HEK293 (cell line): ENCODE measurements at regions not wholly inside any gene's neighbourhood (a gene's known extent, or its start where the extent isn't known, plus 50 kb on each side); places are given as distances from the start of the nearest gene placed in this dataset.

ENCODE experiments used
- CTCF ChIA-PET: fragments of 350-600 bp; formaldehyde crosslinking; extraction: SDS; loops from one replicate; lab custom pipeline; 2021; ENCODE audit warnings: antibody characterized with exemption; lab: Yijun Ruan, JAX
- POLR2A ChIA-PET: fragments of 300-600 bp; formaldehyde crosslinking; extraction: SDS; loops from one replicate; lab custom pipeline; 2020; ENCODE audit warnings: antibody characterized with exemption, inconsistent platforms; lab: Yijun Ruan, JAX
- H3K27ac ChIP-seq: fragments of 200-500 bp; sonication (Bioruptor generic); 2 replicates; pipeline ENCODE4 v1.5.1; 2014; ENCODE audit warnings: low read depth, low read length, control low read depth, inconsistent platforms; ENCODE audit errors: extremely low read depth
- H3K36me3 ChIP-seq, 2 experiments: fragments of 200-500 bp in 1 of 2; sonication (Bioruptor generic) in 1 of 2; 1 replicate in 1 of 2; 2 replicates in 1 of 2; pipeline ENCODE4 v1.5.1; 2014 to 2017; ENCODE audit warnings: inconsistent platforms in 2 of 2, low read length in 2 of 2; ENCODE audit not compliant: control insufficient read depth in 2 of 2, insufficient read depth in 1 of 2
- H3K4me1 ChIP-seq: fragments of 200-500 bp; sonication (Bioruptor generic); 2 replicates; pipeline ENCODE4 v1.5.1; 2014; ENCODE audit warnings: mild to moderate bottlenecking, low read length, inconsistent platforms; ENCODE audit not compliant: control insufficient read depth, insufficient read depth
- H3K4me3 ChIP-seq: 2 replicates; pipeline ENCODE4 v1.5.1; 2011; ENCODE audit warnings: low read depth, mild to moderate bottlenecking, control low read depth, low read length, moderate library complexity
- H3K9me3 ChIP-seq: fragments of 200-500 bp; sonication (Bioruptor generic); 2 replicates; pipeline ENCODE4 v1.5.1; 2014; ENCODE audit warnings: low read depth, low read length, inconsistent platforms; ENCODE audit not compliant: control insufficient read depth, insufficient read depth
- FEZF1 ChIP-seq: fragments of 450-650 bp; formaldehyde crosslinking; IDR thresholded peaks from 2 replicates; pipeline ENCODE4 v1.5.1; 2016; ENCODE audit warnings: missing biosample characterization, missing genetic modification characterization
- PRDM1 ChIP-seq: fragments of 450-650 bp; formaldehyde crosslinking; IDR thresholded peaks from 2 replicates; pipeline ENCODE4; 2016; ENCODE audit warnings: missing biosample characterization, missing genetic modification characterization
- SP3 ChIP-seq: fragments of 450-650 bp; formaldehyde crosslinking; IDR thresholded peaks from 2 replicates; pipeline ENCODE4 v1.5.1; 2016; ENCODE audit warnings: missing biosample characterization, missing genetic modification characterization
- ZBTB7A ChIP-seq: fragments of 450-650 bp; formaldehyde crosslinking; IDR thresholded peaks from 2 replicates; pipeline ENCODE4 v1.5.1; 2016; ENCODE audit warnings: low read depth, missing biosample characterization, missing genetic modification characterization
- ZFP3 ChIP-seq: fragments of 450-650 bp; formaldehyde crosslinking; IDR thresholded peaks from 2 replicates; pipeline ENCODE4 v1.5.1; 2016; ENCODE audit warnings: low read depth, missing biosample characterization, missing genetic modification characterization
- ZNF146 ChIP-seq: fragments of 450-650 bp; formaldehyde crosslinking; IDR thresholded peaks from 2 replicates; pipeline ENCODE4 v1.5.1; 2016; ENCODE audit warnings: missing biosample characterization, missing genetic modification characterization
- ZNF157 ChIP-seq: fragments of 450-650 bp; formaldehyde crosslinking; IDR thresholded peaks from 2 replicates; pipeline ENCODE4 v1.5.1; 2016; ENCODE audit warnings: missing biosample characterization, missing genetic modification characterization
- ZNF311 ChIP-seq: fragments of 450-650 bp; formaldehyde crosslinking; IDR thresholded peaks from 2 replicates; pipeline ENCODE4 v1.5.1; 2017; ENCODE audit warnings: missing biosample characterization, missing genetic modification characterization, borderline replicate concordance
- ZNF529 ChIP-seq: fragments of 450-650 bp; formaldehyde crosslinking; IDR thresholded peaks from 2 replicates; pipeline ENCODE4 v1.5.1; 2017; ENCODE audit warnings: missing genetic modification characterization, missing biosample characterization; ENCODE audit not compliant: insufficient replicate concordance
- ZNF530 ChIP-seq: fragments of 450-650 bp; formaldehyde crosslinking; IDR thresholded peaks from 2 replicates; pipeline ENCODE4 v1.5.1; 2016; ENCODE audit warnings: low read depth, missing biosample characterization, missing genetic modification characterization
- ZNF555 ChIP-seq: fragments of 450-650 bp; formaldehyde crosslinking; conservative IDR thresholded peaks from 2 replicates; pipeline ENCODE4 v1.5.1; 2017; ENCODE audit warnings: missing biosample characterization, mild to moderate bottlenecking, missing genetic modification characterization, inconsistent platforms
- ZNF623 ChIP-seq: fragments of 450-650 bp; formaldehyde crosslinking; IDR thresholded peaks from 2 replicates; pipeline ENCODE4 v1.5.1; 2016; ENCODE audit warnings: missing biosample characterization, missing genetic modification characterization
- ZNF658 ChIP-seq: fragments of 450-650 bp; formaldehyde crosslinking; IDR thresholded peaks from 2 replicates; pipeline ENCODE4; 2016; ENCODE audit warnings: missing biosample characterization, missing genetic modification characterization
- ZNF664 ChIP-seq: fragments of 450-650 bp; formaldehyde crosslinking; IDR thresholded peaks from 2 replicates; pipeline ENCODE4 v1.5.1; 2016; ENCODE audit warnings: missing biosample characterization, missing genetic modification characterization
- ZNF768 ChIP-seq: fragments of 450-650 bp; formaldehyde crosslinking; IDR thresholded peaks from 2 replicates; pipeline ENCODE4 v1.5.1; 2018; ENCODE audit warnings: missing biosample characterization, mild to moderate bottlenecking, missing genetic modification characterization
- TF ChIP-seq, protein P1 (sequence below): fragments of 450-650 bp; formaldehyde crosslinking; IDR thresholded peaks from 2 replicates; pipeline ENCODE4 v1.5.1; 2016; ENCODE audit warnings: missing biosample characterization, missing genetic modification characterization
- TF ChIP-seq, protein P2 (sequence below): fragments of 450-650 bp; formaldehyde crosslinking; IDR thresholded peaks from 2 replicates; pipeline ENCODE4 v1.5.1; 2016; ENCODE audit warnings: missing biosample characterization, missing genetic modification characterization
- TF ChIP-seq, protein P3 (sequence below): fragments of 450-650 bp; formaldehyde crosslinking; IDR thresholded peaks from 2 replicates; pipeline ENCODE4 v1.5.1; 2016; ENCODE audit warnings: missing biosample characterization, missing genetic modification characterization
- TF ChIP-seq, protein P4 (sequence below): fragments of 450-650 bp; formaldehyde crosslinking; IDR thresholded peaks from 2 replicates; pipeline ENCODE4 v1.5.1; 2017; ENCODE audit warnings: missing biosample characterization, missing genetic modification characterization

DNA sequence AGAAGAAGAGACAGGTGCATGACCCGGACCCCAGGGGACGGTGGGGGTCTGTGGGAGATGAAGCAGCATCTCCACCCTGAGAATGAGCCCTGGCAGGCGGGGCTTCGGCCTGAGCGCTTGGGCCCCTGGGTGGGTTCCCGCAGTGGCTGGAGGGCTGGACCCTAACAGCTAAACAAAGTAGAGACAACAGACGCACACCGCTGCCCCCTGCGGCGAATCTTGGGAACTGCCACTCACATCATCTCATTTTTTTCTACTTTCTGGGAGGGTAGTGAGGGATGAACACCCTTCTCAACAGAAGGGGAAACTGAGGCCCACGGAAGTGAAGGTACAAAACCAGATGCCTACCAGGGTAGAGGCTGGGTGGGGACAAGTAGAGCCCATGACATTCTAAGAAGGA, 104.7 kb downstream of the RFLNA start:
- ChIA-PET CTCF (interaction anchor here (0.5 to 1.0 kb wide), 8 partner anchors 10 to 90 kb away, joined by 3 to 5 read pairs (median 3); no protein-coding TSS in a partner anchor), POLR2A (interaction anchor here (0.7 kb wide), 1 partner anchor 11 kb away, joined by 4 read pairs; no protein-coding TSS in a partner anchor)
- Histone ChIP-seq H3K36me3 (peaks cover 0 to 53% of the 10 kb centered on the region in 2 experiments; a peak in 2 of 3 replicates), H3K27ac (no peak overlapping the region), H3K4me1 (peaks cover 3% of the 10 kb centered on the region; the same call in 1 of the 2 replicates), H3K9me3 (no peaks in the 10 kb centered on the region), H3K4me3 (no peak overlapping the region)
- TF ChIP-seq, protein P1, sequence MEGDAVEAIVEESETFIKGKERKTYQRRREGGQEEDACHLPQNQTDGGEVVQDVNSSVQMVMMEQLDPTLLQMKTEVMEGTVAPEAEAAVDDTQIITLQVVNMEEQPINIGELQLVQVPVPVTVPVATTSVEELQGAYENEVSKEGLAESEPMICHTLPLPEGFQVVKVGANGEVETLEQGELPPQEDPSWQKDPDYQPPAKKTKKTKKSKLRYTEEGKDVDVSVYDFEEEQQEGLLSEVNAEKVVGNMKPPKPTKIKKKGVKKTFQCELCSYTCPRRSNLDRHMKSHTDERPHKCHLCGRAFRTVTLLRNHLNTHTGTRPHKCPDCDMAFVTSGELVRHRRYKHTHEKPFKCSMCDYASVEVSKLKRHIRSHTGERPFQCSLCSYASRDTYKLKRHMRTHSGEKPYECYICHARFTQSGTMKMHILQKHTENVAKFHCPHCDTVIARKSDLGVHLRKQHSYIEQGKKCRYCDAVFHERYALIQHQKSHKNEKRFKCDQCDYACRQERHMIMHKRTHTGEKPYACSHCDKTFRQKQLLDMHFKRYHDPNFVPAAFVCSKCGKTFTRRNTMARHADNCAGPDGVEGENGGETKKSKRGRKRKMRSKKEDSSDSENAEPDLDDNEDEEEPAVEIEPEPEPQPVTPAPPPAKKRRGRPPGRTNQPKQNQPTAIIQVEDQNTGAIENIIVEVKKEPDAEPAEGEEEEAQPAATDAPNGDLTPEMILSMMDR: peak; percentile 67
- TF ChIP-seq ZNF664 (tag by site-specific recombination) (peak; percentile 79), ZNF530 (tag by site-specific recombination) (no peak), ZNF658 (tag by site-specific recombination) (no peak), ZNF555 (tag by site-specific recombination) (no peak)

DNA sequence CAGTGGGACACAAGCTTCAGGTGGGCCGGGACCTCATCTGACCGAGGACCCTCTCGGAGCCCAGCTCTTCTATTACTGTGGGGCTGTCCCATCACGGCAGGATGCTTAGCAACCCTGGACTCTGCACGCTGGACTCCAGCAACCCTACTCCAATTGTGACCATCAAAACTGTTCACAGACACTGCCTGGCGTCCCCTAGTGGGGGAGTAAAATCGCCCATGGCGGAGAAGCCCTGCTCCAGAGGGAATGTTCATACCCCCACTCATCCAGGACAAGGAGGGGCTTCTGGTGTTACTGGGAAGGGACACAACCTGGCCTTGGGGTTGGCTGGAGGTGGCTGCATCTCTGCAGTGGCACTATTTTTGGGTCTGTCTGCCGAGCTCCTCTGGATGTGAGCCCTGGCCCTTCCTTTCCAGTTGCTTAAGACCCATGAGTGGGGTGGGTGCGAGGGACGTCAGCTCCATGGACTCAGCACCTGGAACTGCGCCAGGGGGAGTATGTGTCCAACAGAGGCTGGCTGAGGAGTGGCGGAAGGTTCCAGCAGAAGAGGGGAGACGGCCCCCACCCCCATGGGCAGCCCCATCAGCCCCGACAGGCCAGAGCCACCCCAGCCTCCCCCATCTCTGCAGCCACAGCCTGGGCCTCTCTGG, 103.8 kb downstream of the RFLNA start:
- H3K4me3 ChIP-seq: no peak overlapping the region
- ChIA-PET POLR2A (interaction anchor here (1.4 kb wide), 1 partner anchor 10 kb away, joined by 3 read pairs; no protein-coding TSS in a partner anchor), CTCF (interaction anchor here (0.8 to 1.4 kb wide), 6 partner anchors 9 to 52 kb away, joined by 3 to 5 read pairs (median 3); no protein-coding TSS in a partner anchor)
- TF ChIP-seq ZBTB7A (tag by site-specific recombination) (no peak), ZNF529 (tag by site-specific recombination) (no peak), PRDM1 (tag by site-specific recombination) (no peak), ZNF311 (tag by site-specific recombination) (no peak), ZFP3 (tag by site-specific recombination) (no peak), FEZF1 (tag by site-specific recombination) (no peak)
- TF ChIP-seq, protein P2, sequence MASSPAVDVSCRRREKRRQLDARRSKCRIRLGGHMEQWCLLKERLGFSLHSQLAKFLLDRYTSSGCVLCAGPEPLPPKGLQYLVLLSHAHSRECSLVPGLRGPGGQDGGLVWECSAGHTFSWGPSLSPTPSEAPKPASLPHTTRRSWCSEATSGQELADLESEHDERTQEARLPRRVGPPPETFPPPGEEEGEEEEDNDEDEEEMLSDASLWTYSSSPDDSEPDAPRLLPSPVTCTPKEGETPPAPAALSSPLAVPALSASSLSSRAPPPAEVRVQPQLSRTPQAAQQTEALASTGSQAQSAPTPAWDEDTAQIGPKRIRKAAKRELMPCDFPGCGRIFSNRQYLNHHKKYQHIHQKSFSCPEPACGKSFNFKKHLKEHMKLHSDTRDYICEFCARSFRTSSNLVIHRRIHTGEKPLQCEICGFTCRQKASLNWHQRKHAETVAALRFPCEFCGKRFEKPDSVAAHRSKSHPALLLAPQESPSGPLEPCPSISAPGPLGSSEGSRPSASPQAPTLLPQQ (tag by site-specific recombination): no peak
- peaks cover 3% of the 10 kb centered on the region; the same call in 1 of the 2 replicates for H3K4me1 ChIP-seq
- H3K27ac ChIP-seq: no peak overlapping the region
- peaks cover 0 to 62% of the 10 kb centered on the region in 2 experiments; a peak in 2 of 3 replicates for H3K36me3 ChIP-seq
- H3K9me3 ChIP-seq: no peaks in the 10 kb centered on the region

DNA sequence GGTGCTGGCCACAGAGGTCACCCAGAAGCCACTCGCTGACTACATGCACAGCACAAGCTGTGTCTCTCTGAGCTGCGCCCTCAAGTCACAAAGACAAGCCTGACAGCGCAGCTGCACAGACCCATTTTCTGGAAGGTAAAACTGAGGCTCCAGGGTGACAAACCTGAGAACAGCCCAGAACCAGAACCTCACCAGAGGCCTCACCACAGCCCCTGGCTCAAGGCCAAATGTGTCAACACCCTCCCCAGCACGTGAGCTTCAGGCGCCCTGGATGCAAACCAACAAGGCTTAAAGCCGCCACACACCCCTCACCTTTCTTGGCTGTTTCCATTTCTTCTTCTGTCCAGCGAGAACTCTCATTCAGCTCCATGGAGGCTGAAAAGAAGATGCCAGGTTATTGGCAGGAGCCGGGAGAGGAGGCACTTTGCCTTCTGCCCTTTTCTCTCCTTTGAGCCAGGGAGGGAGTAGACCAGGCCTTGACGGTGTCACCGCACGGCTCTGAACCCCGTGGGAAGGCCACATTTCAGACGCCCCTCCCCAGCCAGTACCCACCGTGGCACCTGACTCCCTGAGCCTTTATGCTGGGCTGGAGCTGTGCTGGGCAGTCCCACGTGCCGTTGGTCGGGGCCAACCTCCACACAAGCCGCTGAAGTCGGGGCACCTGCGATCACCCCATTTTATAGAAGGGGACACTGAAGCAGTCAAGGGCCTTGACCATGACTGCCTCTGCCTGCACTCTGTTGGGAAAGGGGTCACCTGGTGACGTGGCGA, 103.1 kb downstream of the RFLNA start:
- Histone ChIP-seq H3K36me3 (peaks cover 0 to 67% of the 10 kb centered on the region in 2 experiments; a peak in 2 of 3 replicates), H3K4me3 (no peak overlapping the region), H3K4me1 (peaks cover 8% of the 10 kb centered on the region), H3K27ac (no peak overlapping the region), H3K9me3 (no peaks in the 10 kb centered on the region)
- POLR2A ChIA-PET: interaction anchor here (1.4 kb wide), 1 partner anchor 9 kb away, joined by 3 read pairs; no protein-coding TSS in a partner anchor
- CTCF ChIA-PET: interaction anchor here (1.4 kb wide), 1 partner anchor 9 kb away, joined by 3 read pairs; no protein-coding TSS in a partner anchor
- TF ChIP-seq FEZF1 (tag by site-specific recombination) (no peak), ZNF623 (peak; percentile 31; the same call in 1 of the 2 replicates), ZNF768 (tag by site-specific recombination) (0 out of 2 replicates have a peak, but pooled peaks have one; percentile 31), ZNF664 (tag by site-specific recombination) (no peak), SP3 (tag by site-specific recombination) (no peak), ZNF146 (no peak), ZNF157 (no peak)
- TF ChIP-seq, protein P3, sequence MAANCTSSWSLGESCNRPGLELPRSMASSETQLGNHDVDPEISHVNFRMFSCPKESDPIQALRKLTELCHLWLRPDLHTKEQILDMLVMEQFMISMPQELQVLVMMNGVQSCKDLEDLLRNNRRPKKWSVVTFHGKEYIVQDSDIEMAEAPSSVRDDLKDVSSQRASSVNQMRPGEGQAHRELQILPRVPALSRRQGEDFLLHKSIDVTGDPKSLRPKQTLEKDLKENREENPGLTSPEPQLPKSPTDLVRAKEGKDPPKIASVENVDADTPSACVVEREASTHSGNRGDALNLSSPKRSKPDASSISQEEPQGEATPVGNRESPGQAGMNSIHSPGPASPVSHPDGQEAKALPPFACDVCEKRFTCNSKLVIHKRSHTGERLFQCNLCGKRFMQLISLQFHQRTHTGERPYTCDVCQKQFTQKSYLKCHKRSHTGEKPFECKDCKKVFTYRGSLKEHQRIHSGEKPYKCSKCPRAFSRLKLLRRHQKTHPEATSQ (tag by site-specific recombination): no peak
- TF ChIP-seq, protein P4, sequence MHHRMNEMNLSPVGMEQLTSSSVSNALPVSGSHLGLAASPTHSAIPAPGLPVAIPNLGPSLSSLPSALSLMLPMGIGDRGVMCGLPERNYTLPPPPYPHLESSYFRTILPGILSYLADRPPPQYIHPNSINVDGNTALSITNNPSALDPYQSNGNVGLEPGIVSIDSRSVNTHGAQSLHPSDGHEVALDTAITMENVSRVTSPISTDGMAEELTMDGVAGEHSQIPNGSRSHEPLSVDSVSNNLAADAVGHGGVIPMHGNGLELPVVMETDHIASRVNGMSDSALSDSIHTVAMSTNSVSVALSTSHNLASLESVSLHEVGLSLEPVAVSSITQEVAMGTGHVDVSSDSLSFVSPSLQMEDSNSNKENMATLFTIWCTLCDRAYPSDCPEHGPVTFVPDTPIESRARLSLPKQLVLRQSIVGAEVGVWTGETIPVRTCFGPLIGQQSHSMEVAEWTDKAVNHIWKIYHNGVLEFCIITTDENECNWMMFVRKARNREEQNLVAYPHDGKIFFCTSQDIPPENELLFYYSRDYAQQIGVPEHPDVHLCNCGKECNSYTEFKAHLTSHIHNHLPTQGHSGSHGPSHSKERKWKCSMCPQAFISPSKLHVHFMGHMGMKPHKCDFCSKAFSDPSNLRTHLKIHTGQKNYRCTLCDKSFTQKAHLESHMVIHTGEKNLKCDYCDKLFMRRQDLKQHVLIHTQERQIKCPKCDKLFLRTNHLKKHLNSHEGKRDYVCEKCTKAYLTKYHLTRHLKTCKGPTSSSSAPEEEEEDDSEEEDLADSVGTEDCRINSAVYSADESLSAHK (tag by site-specific recombination): peak; percentile 56; the same call in 1 of the 2 replicates
